ENCODE measurements at regions not wholly inside any gene's neighbourhood (a gene's known extent, or its start where the extent isn't known, plus 50 kb on each side); places are given as distances from the start of the nearest gene placed in this dataset.
"Not testable (repeated sequence)": the region's sequence is repeated elsewhere in the genome, so short reads cannot be mapped to it uniquely, and the experiment has no call there.

DNA sequence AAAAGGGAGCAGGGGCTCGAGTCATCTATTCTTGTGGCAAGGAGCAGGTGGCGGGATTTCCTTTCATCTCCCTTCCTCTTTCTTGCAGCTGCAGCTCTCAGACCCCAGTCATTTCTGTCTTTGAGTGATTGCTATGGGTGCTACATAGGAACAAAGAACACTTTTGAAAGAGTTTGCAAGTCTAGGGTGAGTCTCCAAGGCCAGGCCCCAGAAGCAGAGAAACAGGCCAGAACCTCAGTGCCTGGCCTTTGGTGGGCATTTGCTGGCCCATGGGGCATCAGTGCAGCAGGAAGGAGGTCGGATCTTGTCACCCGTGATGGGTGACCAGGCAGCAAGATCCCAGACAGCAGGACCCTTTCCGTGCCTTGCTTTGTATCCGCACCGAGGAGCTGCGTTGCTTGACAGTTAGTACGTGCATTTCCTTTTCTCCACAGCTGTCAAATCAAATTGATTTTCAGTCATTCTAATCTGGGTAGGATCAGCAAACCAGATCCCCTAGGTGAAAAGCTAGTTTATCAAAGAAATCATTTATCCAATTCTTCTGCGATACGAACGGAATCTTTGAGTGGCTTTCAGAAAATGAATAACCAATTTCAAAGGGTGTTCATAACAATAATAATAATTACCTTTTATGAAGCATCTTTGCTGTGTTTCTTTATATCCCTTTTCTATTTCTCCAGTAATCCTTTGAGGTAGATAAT lies 244.6 kb upstream of the MAF start:
- DNase-seq: no peak

DNA sequence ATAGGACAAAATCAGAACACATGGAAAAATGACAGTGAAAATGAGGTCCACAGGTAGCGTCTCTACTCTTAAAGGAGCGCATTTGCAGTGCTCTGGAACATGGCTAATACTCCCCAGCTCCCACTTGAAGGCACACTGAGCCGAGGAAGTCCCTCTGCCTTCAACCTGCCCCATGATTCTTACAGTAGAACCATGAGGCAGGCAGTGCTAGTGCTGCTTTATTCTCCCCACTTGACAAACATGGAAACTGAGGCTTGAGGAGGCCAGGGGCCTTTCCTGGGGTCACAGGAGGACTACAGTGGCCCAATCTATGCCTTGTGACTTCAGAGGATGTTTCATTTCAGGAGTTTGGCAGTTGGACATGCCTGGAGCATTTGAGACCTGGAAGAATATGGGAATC lies 244.1 kb upstream of the MAF start:
- no peak for DNase-seq

DNA sequence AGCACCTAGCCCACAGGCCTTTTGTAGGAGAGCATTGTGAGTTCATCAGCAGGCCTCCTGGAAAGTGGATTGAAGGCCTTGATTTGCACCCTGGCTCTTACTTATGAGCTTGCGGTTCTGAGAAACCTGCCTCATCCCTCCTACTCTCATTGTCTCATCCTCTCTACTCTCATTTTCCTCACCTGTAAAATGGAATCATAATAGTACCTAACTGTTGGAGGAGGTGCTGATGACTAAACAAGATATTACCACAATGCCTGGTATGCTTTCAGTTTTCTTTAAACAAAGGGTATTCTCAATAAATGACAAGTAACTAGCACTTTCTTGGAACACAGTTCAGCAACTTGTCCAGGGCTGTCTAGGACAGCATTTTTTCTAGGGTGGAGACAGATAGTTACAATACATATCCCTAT lies 243.1 kb upstream of the MAF start:
- DNase-seq: no peak

DNA sequence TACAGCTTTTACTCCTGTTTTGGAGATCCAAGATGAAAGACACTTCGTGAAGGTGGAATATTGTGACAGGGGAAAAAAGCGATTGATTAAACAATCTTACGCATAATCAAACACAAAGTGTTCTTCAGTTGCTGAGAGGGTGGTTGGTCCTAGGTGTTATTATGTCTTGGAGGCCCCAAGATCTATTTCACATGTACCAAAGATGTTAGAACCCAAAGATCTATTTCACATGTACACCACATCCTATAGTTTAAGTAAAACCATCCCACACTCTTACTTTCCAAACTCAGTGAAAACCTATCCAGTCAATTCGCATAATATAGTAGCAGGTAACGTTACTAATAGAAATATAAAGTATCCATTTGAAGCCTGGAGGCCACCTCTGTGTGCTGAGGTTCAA lies 242.6 kb upstream of the MAF start:
- DNase-seq: no peak

DNA sequence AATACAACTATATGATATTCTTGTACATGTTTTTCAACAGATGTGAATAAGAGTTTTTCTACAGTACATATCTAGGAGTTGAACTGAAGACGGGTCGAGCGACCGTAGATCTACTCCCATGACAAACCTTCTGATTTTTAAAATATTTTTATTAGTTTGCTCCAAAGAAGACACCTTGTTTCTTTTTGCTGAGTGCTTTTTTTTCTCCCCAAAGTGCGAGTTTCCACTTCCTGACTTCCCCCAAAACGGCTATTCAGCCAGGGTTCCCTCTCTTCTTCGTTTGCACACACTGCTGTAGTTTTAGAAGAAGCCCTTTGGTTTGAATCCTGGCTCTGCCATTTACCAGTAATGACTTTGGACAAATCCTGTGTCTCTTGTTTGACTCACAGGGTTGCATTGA lies 241.7 kb upstream of the MAF start:
- no peak for DNase-seq

DNA sequence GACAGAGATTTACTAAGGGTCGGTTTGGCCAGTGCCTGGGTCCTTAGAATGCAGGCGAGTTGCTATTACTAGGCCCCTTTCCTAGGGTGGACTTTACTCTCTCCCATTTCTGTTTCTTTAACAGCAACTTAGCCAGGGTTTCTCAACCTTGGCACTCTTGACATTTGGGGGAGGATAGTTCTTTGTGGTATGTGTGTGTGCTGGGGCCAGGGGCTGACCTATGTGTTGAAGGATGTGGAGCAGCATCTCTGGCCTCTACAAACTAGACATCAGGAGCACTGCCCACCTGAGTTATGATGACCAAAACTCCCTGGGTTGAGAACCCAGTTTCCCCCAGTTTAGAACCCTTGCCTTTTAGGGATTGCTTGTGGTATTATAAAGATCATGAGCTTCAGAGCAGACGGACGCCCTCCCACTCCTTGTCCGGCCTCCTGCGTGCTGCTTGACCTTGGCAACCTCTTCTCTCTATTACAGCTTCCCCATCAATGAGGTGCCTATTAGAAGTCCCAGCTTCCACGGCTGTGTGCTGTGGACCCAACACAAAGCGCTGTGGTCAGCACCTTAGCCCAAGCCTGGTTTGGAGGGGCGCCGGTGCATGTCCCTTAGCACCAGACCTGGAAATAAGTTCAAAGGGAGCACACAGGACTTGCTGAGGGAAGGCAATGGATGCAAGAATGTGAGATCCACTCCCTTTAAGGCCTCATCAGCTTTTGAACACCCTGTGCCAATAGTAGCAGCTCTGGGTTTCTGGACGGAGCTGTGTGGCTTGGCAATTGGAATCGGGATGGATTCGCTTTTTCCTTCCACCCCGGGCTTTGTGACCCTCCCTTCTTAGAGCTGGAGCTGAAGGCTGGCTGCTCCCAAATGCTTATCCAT lies 239.2 kb upstream of the MAF start:
- DNase-seq: no peak

DNA sequence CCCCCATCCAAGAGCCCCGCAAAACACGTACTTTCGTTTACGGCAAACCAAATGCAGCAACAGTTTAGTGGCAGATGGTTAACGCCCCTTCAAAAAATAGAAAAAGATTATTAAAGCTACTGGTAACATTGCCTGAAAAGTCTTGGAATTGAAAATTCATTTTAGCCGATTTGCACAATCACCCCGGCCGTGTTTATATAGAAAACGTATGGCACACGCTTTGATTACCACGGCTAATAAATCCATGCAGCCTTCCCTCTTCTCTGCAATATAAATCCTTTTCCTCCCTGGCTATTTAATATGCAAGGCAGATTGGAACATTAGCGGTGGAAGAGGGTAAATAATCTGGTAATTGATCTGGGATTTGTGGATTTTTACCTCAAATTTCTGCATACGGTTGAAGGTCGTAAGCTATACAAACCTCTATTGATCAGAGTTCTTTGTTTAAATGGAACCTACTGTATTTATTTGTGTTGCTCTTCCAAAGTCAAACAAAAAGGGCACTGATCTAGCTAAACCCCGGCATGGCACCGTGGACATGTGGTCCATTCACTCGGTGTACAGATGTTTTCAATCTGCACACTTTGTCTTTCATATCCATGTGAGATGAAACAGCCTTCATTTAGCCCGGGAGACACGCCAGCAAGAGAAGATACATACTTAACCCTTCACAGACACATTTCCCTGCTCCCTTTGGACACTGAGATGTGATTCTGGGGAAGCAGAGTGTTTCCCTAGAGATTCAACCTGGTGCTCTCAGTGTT lies 238.1 kb upstream of the MAF start:
- DNase-seq: no peak

DNA sequence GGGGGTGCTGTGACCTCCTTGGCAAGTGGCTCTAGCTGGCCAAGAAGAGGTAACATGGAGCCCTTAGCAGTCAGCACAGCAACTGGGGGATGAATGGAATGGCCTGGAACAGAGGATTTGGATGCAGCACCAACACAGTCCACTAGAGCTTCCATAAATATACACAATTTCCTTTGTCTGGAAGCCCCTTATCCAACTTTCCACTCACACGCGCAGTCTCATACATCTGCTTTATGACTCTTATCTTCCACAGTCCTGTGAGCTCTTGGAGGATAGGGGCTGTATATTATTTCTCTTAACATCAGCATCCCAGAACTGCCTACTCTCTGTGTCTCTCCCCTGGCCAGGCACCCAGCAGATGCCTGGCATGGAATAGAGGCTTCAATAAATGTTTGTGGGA lies 235.6 kb upstream of the MAF start:
- DNase-seq: no peak

DNA sequence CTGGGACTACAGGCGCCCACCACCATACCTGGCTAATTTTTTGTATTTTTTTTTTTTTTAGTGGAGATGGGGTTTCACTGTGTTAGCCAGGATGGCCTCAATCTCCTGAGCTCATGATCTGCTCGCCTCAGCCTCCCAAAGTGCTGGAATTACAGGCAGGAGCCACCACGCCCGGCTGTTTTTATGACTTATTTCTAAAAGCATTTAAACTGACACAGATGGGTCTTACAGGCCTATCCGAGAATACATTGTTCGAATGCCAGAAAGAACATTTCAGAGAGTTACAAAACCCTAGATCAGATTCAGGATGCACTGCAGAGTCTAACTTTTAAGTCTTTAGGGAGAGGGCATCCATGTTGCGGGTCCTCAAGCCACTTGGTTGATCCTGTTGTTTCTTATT lies 234.7 kb upstream of the MAF start:
- no peak for DNase-seq

DNA sequence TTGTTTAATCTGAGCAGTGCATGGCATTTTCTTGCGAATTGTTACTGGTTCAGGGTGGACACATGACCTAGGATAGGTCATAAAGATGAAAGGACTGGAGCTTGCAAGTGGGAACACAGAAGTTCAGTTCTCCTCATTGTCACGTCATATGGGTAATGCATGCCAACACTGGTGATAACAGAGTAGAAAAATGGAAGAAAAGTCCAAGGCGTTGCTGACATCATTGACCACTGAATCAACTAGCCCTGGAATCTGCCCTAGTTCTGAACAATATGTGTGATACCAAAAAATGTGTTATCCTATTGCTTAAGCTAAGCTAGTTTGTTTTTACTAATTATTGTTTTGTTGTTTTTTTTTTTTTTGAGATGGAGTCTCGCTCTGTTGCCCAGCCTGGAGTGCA lies 234.2 kb upstream of the MAF start:
- DNase-seq: no peak

DNA sequence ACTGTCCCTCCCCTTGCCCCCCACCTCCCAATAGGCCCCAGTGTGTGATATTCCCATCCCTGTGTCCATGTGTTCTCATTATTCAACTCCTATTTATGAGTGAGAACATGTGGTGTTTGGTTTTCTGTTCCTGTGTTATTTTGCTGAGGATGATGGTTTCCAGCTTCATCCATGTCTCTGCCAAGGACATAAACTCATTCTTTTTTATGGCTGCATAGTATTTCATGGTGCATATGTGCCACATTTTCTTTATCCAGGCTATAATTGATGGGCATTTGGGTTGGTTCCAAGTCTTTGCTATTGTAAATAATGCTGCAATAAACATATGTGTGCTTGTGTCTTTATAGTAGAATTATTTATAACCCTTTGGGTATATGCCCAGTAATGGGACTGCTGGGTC lies 233.5 kb upstream of the MAF start:
- DNase-seq: not testable (repeated sequence)

DNA sequence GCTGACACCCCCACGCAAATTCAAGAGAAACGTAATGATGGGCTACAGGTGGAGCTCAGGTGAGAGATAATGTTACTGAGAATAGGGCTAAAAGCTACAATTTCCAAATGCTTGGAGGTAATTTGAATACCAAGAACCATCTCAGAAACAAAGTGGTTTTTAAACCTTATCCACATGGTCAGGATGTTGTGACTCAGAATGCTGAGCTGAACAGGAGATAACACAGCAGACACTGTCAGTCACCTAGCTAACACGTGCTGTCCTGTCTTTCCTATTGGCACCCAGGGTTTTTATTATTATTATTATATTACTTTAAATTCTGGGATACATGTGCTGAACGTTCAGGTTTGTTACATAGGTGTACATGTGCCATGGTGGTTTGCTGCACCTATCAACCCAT lies 233.0 kb upstream of the MAF start:
- no peak for DNase-seq

DNA sequence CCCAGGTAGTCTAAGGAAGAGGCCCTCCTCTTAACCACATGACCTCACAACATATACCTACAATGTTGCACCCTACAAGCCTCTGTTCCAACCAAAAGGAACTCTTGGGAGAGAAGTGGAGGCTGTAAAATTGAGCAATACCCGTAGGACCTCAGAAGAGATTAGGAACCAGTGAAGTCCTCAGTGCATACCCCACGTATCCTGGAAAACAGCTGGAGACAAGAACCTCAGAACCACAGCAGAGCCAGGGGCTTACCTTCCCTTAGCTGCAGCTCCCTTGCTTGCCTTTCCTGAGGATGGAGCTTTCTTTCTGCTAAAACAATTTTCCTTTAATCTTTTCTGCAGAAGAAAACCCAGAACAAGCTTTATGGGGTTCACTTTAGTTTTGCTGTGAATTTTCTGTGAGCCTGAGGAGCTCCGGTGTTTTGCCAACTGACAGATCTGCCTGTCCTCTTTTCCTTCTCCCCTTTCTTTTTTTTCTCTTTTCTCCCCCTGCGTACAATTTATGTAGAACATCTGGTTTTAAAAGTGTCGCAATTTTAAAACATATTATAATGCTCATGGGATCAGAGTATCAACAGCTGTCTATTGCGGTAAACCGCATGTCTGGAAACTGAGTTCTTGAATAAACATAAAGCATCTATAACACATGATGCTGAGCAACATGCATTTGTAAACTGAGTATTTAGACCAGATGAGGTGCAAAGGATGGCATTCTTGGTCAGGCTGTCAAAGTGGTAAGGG lies 226.4 kb upstream of the MAF start:
- DNase-seq: no peak

DNA sequence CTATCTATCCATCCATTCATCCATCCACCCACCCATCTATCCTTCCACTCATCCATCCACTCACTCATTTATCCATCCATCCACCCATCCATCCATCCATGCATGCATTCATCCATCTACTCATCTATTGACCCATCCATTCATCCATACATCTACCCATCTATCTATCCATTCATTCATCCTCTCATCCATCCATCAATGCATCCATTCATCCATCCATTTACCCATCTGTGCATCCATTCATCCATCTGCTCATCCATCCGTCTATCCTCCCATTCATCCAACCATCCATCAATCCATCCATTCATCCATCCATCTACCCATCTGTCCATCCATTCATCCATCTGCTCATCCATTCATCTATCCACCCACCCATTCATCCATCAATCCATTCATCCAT lies 224.5 kb upstream of the MAF start:
- no peak for DNase-seq

DNA sequence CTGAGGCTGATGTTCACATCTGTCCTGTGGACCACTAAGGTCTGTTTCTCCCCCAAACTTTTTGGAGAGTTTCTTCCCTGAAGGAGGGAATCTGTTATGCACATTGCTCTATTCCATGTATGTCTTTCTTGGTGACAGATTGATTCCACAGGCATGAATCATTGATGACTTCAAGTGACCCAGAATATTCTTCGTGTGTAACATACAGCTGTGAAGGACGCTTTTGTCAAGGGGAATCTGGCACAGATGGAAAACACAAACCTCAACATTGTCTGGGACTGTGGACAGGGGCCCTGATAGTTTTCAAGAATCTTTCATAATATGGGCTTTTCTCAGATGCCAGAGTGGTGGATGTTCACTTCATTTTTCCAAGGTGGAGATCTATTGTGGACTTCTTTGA lies 223.1 kb upstream of the MAF start:
- no peak for DNase-seq

DNA sequence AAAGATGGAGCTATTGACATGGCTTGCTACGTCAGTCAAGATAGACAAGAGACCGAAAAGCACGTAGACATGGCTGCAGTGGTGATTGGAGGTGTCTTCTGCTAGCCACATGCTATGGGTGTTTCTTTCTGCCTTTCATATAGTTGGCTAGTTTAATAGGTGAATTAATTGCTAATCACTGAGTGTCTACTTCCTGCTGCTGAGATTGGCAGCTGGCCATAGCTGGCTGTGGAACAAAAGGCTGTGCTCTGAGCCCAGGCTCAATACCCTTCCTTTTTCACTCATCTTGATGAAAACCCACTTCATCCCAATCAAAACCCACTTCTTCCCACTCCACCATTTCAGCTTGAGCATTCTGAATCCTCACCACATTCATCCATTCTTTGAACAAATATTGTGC lies 221.4 kb upstream of the MAF start:
- DNase-seq: no peak

DNA sequence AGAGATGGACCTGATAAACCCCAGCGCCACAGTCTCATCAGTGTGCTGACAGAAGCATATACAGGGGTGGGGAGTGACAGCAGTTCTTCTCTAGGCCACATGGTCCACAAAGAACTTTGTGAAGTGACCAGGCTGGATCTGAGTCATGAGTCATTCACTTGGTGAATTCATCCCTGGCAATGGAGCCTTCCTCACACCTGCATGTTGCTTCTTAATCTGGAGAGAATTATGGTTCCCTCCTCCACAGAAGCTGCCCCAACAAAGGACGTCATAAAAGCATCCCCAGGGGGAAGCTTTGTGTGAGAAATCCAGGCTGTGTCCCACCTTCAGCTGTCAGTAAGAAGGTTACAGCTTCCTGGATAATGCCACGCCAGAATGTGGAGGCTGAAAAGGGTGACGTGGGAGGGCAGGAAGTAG lies 215.6 kb upstream of the MAF start:
- DNase-seq: no peak

DNA sequence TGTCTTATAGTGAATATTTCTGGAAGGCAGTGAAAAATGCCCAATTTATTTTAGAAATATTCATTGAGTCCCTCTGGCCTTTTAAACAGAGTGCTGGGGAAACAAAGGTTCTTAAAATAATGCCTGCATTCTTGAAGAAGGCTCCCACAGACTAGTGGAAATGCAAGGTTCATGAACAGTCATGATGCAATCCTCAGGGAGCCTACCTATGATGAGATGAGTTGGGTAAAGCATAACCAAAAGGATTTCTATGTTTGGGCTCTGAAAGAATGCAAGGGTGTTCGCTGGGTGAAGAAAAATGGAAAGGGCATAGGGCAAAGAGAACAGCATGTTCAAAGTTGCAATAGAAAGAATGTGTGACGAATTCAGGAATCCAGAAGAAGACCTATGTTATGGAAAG lies 214.5 kb upstream of the MAF start:
- no peak for DNase-seq

DNA sequence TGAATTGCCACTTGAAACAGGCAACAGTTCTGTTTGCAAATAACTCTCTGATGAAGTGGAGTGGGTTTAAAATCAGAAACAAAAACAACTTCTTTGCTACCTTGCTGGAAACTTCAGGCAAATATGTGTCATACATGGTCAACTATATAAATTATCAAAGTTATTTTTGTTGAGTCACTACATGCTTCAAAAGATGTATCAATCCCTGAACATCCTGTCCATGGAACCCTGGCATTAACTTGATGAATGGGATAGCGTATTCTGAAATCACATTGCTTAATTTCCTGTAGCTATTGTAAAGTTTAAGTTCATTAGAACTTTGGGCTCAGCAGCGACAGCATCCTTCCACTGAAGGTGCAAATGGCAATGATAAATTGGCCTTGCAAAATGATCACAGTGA lies 213.6 kb upstream of the MAF start:
- no peak for DNase-seq

DNA sequence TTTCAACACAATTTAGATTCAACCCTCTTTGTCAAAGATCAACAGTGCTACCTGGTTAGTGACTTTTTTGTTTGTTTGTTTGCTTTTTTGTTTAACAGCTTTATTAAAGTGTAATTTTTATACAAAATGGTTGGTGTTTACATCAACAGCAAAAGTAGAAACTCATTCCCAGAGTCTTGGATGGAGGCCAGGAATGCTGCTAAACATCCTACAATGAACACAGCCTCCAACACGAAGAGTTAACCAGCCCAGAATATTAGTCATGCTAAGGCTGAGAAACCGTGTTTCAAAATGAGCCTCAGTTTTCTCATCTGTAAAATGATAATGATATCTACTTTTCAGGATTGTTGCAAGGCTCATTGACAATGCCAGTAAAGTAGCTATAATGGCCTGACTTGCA lies 211.0 kb upstream of the MAF start:
- DNase-seq: no peak

DNA sequence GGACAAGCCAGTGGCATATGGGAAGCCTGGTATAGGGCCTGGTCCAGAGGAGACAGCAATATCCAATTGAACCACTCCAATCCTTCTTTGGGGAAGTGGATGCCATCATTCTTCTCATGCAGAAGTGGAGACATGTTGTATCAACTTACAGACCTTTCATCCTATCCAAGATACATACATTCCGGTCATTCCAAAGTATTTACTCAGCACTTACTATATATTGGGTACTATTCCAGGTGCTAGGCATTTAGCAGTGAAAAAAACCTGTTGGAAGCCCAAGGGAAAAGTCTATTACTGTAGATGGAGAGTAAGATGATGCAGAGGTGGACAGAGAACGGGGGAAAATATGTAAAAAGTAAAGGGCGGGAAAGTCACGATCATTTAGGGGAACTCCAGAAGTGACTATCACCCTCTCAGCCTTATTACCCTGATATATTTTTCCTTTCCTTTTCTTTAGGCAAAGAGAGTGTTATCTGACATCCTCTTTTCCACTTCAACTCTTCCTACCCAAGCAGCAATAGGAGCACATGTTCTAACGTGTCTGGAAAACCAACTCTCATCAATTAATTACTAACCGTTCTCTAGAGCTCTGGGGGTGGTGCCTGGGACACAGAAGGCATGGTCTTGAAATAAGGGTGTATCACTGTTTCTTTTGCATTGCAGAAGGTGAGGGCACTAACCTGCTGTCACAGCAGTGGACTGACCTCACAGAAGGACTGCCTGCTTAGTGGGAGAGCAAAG lies 210.1 kb upstream of the MAF start:
- DNase-seq: no peak

DNA sequence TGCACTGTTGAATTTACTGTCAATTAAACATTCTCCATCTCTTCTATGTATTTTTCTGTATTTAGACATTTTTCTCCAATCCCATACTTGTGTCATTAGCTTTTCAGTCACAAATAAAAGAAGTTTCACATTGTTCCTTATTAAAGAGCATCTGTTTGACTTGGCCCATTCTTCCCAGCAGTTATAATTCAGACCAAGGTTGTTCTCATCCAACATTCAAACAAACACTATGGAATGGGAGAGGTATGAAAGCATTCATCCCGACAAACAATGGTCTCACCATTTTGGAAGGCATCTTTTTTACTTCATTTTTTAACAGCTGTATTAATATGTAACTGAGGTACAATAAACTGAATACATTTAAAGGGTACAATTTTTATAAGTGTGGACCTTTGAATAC lies 208.8 kb upstream of the MAF start:
- no peak for DNase-seq
